BJ (cell line): ENCODE measurements at regions not wholly inside any gene's neighbourhood (a gene's known extent, or its start where the extent isn't known, plus 50 kb on each side); places are given as distances from the start of the nearest gene placed in this dataset.
"Not testable (repeated sequence)": the region's sequence is repeated elsewhere in the genome, so short reads cannot be mapped to it uniquely, and the experiment has no call there.

Source experiments
- CTCF ChIA-PET: fragments of 350-600 bp; formaldehyde crosslinking; extraction: SDS; loops from one replicate; lab custom pipeline; 2021; ENCODE audit warnings: antibody characterized with exemption, inconsistent platforms; lab: Yijun Ruan, JAX
- POLR2A ChIA-PET: fragments of 300-600 bp; sonication (Branson Sonifier 250); formaldehyde crosslinking; extraction: SDS; loops from one replicate; lab custom pipeline; 2021; ENCODE audit warnings: antibody characterized with exemption; lab: Charles Lee
- DNase-seq: peaks from one replicate; pipeline ENCODE4 v3.0.0-alpha.2; 2011; ENCODE audit warnings: low read depth
- H3K27me3 ChIP-seq: 2 replicates; pipeline ENCODE4 v1.6.0; 2011; ENCODE audit warnings: low read length; ENCODE audit not compliant: control insufficient read depth, insufficient read depth
- H3K36me3 ChIP-seq: 2 replicates; pipeline ENCODE4 v1.5.1; 2011; ENCODE audit warnings: low read length; ENCODE audit not compliant: control insufficient read depth, insufficient read depth
- H3K4me3 ChIP-seq: 2 replicates; pipeline ENCODE4 v1.5.1; 2011; ENCODE audit warnings: low read depth, mild to moderate bottlenecking, control low read depth, low read length
- CTCF ChIP-seq: IDR thresholded peaks from 2 replicates; pipeline ENCODE4 v1.5.1; 2011; ENCODE audit warnings: low read depth, mild to moderate bottlenecking, control low read depth, inconsistent platforms, low read length, moderate library complexity; ENCODE audit not compliant: insufficient read depth

- no peak for TF ChIP-seq CTCF
- H3K27me3 ChIP-seq: no peaks in the 10 kb centered on the region
- H3K4me3 ChIP-seq: no peak overlapping the region
- H3K36me3 ChIP-seq: no peaks in the 10 kb centered on the region
- CTCF ChIA-PET: no interaction called here
- POLR2A ChIA-PET: no interaction called here
- no peak for DNase-seq
Observed at GRCh38 chr9:31588006-31588405, 796.4 kb upstream of the ACO1 start.

GRCh38 chr9:31588756-31589155 lies 795.7 kb upstream of the ACO1 start:
- H3K4me3 ChIP-seq: no peak overlapping the region
- H3K27me3 ChIP-seq: no peaks in the 10 kb centered on the region
- ChIA-PET CTCF (no interaction called here), POLR2A (no interaction called here)
- no peak for DNase-seq
- no peak for TF ChIP-seq CTCF
- H3K36me3 ChIP-seq: no peaks in the 10 kb centered on the region

- POLR2A ChIA-PET: no interaction called here
- H3K4me3 ChIP-seq: no peak overlapping the region
- no peak for TF ChIP-seq CTCF
- CTCF ChIA-PET: no interaction called here
- DNase-seq: no peak
- no peaks in the 10 kb centered on the region for H3K36me3 ChIP-seq
- H3K27me3 ChIP-seq: no peaks in the 10 kb centered on the region
Observed at GRCh38 chr9:31590091-31590490, 794.4 kb upstream of the ACO1 start.

- CTCF ChIA-PET: interaction anchor here (0.6 kb wide), 1 partner anchor 571 kb away, joined by 3 read pairs; no protein-coding TSS in a partner anchor
- H3K4me3 ChIP-seq, H3K36me3 ChIP-seq, DNase-seq, H3K27me3 ChIP-seq, POLR2A ChIA-PET: not testable (repeated sequence)
Observed at GRCh38 chr9:31597086-31597485, 787.4 kb upstream of the ACO1 start.

GRCh38 chr9:31597977-31598376 lies 786.5 kb upstream of the ACO1 start:
- H3K4me3 ChIP-seq: no peak overlapping the region
- H3K27me3 ChIP-seq: no peaks in the 10 kb centered on the region
- H3K36me3 ChIP-seq: no peaks in the 10 kb centered on the region
- CTCF ChIA-PET: no interaction called here
- no peak for DNase-seq
- TF ChIP-seq CTCF: no peak
- POLR2A ChIA-PET: no interaction called here

- TF ChIP-seq CTCF: no peak
- Histone ChIP-seq H3K4me3 (no peak overlapping the region), H3K27me3 (no peaks in the 10 kb centered on the region), H3K36me3 (no peaks in the 10 kb centered on the region)
- ChIA-PET CTCF (no interaction called here), POLR2A (no interaction called here)
- no peak for DNase-seq
Observed at GRCh38 chr9:31601666-31602065, 782.8 kb upstream of the ACO1 start.
